AG09309 (cell line): ENCODE measurements at regions not wholly inside any gene's neighbourhood (a gene's known extent, or its start where the extent isn't known, plus 50 kb on each side); places are given as distances from the start of the nearest gene placed in this dataset.

Experiments
- DNase-seq: peaks from one replicate; pipeline ENCODE4 v3.0.0-alpha.2; 2010; ENCODE audit warnings: low read depth
- H3K4me3 ChIP-seq: 2 replicates; pipeline ENCODE4 v1.5.1; 2011; ENCODE audit warnings: mild to moderate bottlenecking, low read depth, low read length, moderate library complexity; ENCODE audit not compliant: control insufficient read depth
- CTCF ChIP-seq: IDR thresholded peaks from 2 replicates; pipeline ENCODE4 v1.5.1; 2011; ENCODE audit warnings: mild to moderate bottlenecking, low read depth, low read length, inconsistent platforms; ENCODE audit not compliant: insufficient read depth, control insufficient read depth; ENCODE audit errors: missing control alignments

DNA sequence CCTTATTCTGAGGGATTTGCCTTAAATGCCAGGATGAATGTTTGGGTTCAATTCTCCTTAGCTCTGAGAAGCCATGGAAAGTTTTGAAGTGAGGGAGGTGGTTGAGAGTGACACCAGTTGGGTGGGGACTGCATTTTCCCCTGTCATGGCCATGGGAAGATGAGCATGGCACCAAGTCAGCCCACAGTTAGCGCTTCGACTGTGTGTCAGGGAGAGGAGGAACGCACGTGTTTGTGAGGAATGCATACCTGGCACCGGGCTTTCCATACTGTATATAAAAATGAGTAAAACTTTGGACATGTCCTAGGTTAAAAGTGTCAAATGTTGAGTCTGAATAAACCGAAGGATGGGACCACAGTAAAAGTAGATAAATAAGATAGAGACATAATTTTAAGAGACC lies 187.5 kb upstream of the KL start:
- TF ChIP-seq CTCF: no peak
- no peak for DNase-seq

DNA sequence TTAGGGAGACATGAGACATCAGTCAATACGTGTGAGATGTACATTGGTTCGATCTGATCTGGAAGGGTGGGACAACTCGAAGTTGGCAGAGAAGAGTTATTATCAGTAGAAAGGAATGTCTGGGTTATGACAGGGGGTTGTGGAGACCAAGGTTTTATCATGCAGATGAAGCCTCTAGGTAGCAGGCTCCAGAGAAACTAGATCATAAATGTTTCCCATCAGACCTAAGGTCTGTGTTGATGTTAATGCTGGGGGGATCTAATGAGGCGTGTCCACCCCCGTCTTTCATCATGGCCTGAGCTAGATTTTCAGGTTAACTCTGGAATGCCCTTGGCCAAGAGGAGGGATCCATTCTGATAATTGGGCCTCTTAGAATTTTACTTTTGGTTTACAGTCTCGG lies 187.0 kb upstream of the KL start:
- no peak for DNase-seq
- no peak for TF ChIP-seq CTCF
- H3K4me3 ChIP-seq: no peak overlapping the region

More for the DNA sequence above, 187.5 kb upstream of the KL start:
- H3K4me3 ChIP-seq: no peak overlapping the region

- no peak for DNase-seq
- H3K4me3 ChIP-seq: no peak overlapping the region
- no peak for TF ChIP-seq CTCF
These were observed 186.4 kb upstream of the KL start for GRCh38 chr13:32829676-32830335.

DNA sequence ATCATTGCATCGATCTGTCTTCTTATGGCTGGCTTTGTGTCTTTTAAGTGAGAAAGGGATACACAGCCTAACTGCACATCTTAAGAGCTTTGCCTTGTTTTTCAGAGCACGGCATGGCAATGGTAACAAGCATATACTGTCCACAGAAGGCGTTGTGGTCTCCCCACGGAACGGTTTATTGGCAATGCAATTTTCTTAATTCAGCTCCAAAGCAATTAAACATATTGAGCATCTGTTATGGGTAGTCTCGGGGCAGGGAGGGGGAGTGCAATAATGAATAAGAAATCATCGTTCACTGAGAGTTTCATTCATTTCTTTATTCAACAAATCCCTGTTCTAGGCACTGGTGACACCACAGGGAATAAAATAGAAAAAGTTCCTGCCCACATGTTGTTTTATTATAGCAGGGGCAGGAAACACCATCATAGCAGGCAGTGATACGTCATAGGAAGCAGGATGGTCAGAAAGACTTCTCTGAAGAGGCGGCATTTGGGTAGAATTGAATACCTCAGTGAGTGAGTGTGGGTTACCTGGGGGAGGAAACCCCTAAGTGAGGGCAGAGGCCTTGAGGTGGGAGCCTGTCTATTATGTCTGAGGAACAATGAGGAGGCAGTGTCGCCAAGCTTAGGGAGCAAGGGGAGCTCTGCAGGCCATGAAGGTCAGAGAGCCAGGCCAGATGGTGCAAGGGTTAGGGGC lies 185.7 kb upstream of the KL start:
- no peak for DNase-seq
- no peak for TF ChIP-seq CTCF
- no peak overlapping the region for H3K4me3 ChIP-seq

- no peak for TF ChIP-seq CTCF
These were observed 178.8 kb upstream of the KL start for GRCh38 chr13:32837307-32837972.

GRCh38 chr13:32837973-32838927 lies 178.0 kb upstream of the KL start:
- no peak for TF ChIP-seq CTCF
- H3K4me3 ChIP-seq: no peak overlapping the region
- DNase-seq: no peak

More at GRCh38 chr13:32837307-32837972, 178.8 kb upstream of the KL start:
- no peak overlapping the region for H3K4me3 ChIP-seq
- no peak for DNase-seq
